ENCODE measurements at regions not wholly inside any gene's neighbourhood (a gene's known extent, or its start where the extent isn't known, plus 50 kb on each side); places are given as distances from the start of the nearest gene placed in this dataset.

GRCh38 chr4:189414021-189414420 is 526.7 kb upstream of the FRG1 start:
- no peak overlapping the region for H3K9ac ChIP-seq (ENCODE audit: insufficient read depth, low read length)
- H3K9me3 ChIP-seq (ENCODE audit: control insufficient read depth, insufficient read depth, low read depth, low read length), result no peaks in the 10 kb centered on the region
- no peak overlapping the region for H3K4me2 ChIP-seq (ENCODE audit: extremely low read depth, insufficient read depth, low read length)
- no peak for DNase-seq (ENCODE audit: low read depth in 2 of 2)
- no peaks in the 10 kb centered on the region for H4K20me1 ChIP-seq (ENCODE audit: control insufficient read depth, extremely low read depth, insufficient read depth, low read length)
- TF ChIP-seq CTCF (conservative IDR thresholded peaks at IDR 0.05 in 1 of 2, IDR thresholded peaks at IDR 0.05 in 1 of 2; ENCODE audit: low read depth in 1 of 2, low read length in 2 of 2) (no peak), EZH2 (IDR thresholded peaks at IDR 0.05; ENCODE audit: low read length, missing control alignments) (no peak)
- H3K27ac ChIP-seq (ENCODE audit: insufficient read depth, low read length), result no peak overlapping the region
- no peaks in the 10 kb centered on the region for H3K4me1 ChIP-seq (ENCODE audit: control insufficient read depth, extremely low read depth, insufficient read depth, low read length)
- H3K4me3 ChIP-seq (replicated peaks in 1 of 4; ENCODE audit: control extremely low read depth in 1 of 4, insufficient read depth in 1 of 4, low read depth in 3 of 4, low read length in 4 of 4), result no peak overlapping the region
- H2AFZ ChIP-seq (ENCODE audit: low read length), result no peak overlapping the region
- no peaks in the 10 kb centered on the region for H3K79me2 ChIP-seq (ENCODE audit: control insufficient read depth, insufficient read depth, low read length)
- H3K36me3 ChIP-seq (ENCODE audit: control insufficient read depth, insufficient read depth, low read length), result no peaks in the 10 kb centered on the region
- H3K27me3 ChIP-seq (ENCODE audit: control insufficient read depth, insufficient read depth, low read length), result no peaks in the 10 kb centered on the region

DNA sequence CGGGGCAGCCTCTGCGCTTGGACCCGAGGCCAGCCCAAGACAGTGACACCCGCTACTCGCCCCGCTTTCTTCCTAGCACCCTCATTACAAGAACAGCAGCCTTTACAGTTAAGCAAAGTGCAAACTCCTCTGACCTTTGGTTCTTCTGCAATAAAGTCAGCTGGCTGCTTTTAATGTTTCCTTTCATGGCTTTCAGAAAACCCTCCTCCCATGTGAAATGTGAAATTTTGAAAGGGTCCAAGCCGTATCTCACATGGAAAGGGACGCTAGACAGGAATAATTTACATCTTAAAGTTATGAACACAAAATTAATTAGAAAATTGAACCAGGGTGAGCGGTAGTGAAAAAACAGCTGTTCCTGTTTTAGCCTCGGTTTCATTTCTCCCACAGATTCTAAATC is 520.1 kb upstream of the FRG1 start:
- no peaks in the 10 kb centered on the region for H3K79me2 ChIP-seq (ENCODE audit: control insufficient read depth, insufficient read depth, low read length)
- no peak overlapping the region for H3K4me3 ChIP-seq (replicated peaks in 1 of 4; ENCODE audit: control extremely low read depth in 1 of 4, insufficient read depth in 1 of 4, low read depth in 3 of 4, low read length in 4 of 4)
- H2AFZ ChIP-seq (ENCODE audit: low read length), result no peak overlapping the region
- H3K36me3 ChIP-seq (ENCODE audit: control insufficient read depth, insufficient read depth, low read length), result no peaks in the 10 kb centered on the region
- no peak overlapping the region for H3K9ac ChIP-seq (ENCODE audit: insufficient read depth, low read length)
- no peaks in the 10 kb centered on the region for H3K4me1 ChIP-seq (ENCODE audit: control insufficient read depth, extremely low read depth, insufficient read depth, low read length)
- H3K27ac ChIP-seq (ENCODE audit: insufficient read depth, low read length), result no peak overlapping the region
- H4K20me1 ChIP-seq (ENCODE audit: control insufficient read depth, extremely low read depth, insufficient read depth, low read length), result no peaks in the 10 kb centered on the region
- no peaks in the 10 kb centered on the region for H3K9me3 ChIP-seq (ENCODE audit: control insufficient read depth, insufficient read depth, low read depth, low read length)
- no peaks in the 10 kb centered on the region for H3K27me3 ChIP-seq (ENCODE audit: control insufficient read depth, insufficient read depth, low read length)
- DNase-seq (ENCODE audit: low read depth in 2 of 2), result no peak
- H3K4me2 ChIP-seq (ENCODE audit: extremely low read depth, insufficient read depth, low read length), result no peak overlapping the region
- TF ChIP-seq CTCF (conservative IDR thresholded peaks at IDR 0.05 in 1 of 2, IDR thresholded peaks at IDR 0.05 in 1 of 2; ENCODE audit: low read depth in 1 of 2, low read length in 2 of 2), result no peak
- TF ChIP-seq EZH2 (IDR thresholded peaks at IDR 0.05; ENCODE audit: low read length, missing control alignments), result no peak

DNA sequence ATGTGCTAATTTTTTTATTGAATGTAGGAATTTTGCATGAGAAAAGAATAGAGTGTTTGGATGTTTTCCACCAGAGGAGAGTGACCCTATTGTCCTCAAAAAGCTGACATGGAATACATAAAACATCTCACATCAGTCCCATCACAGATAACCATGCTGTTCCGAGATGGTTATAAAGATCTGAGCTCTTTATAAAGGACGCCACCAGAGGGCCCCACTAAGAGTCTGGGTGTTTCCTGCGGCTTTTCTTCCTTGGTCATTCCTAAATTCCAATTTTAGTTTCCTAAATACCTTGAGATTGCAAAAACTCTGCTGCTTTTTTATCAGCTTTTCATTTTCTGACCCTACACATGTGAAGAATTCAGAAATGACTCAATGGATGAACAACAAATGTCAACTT is 504.5 kb upstream of the FRG1 start:
- H3K9ac ChIP-seq (ENCODE audit: insufficient read depth, low read length), result no peak overlapping the region
- H3K4me2 ChIP-seq (ENCODE audit: extremely low read depth, insufficient read depth, low read length), result no peak overlapping the region
- TF ChIP-seq EZH2 (IDR thresholded peaks at IDR 0.05; ENCODE audit: low read length, missing control alignments), result no peak
- TF ChIP-seq CTCF (conservative IDR thresholded peaks at IDR 0.05 in 1 of 2, IDR thresholded peaks at IDR 0.05 in 1 of 2; ENCODE audit: low read depth in 1 of 2, low read length in 2 of 2), result no peak
- no peak overlapping the region for H3K27ac ChIP-seq (ENCODE audit: insufficient read depth, low read length)
- H3K4me3 ChIP-seq (replicated peaks in 1 of 4; ENCODE audit: control extremely low read depth in 1 of 4, insufficient read depth in 1 of 4, low read depth in 3 of 4, low read length in 4 of 4), result no peak overlapping the region
- no peaks in the 10 kb centered on the region for H3K36me3 ChIP-seq (ENCODE audit: control insufficient read depth, insufficient read depth, low read length)
- no peaks in the 10 kb centered on the region for H4K20me1 ChIP-seq (ENCODE audit: control insufficient read depth, extremely low read depth, insufficient read depth, low read length)
- H3K9me3 ChIP-seq (ENCODE audit: control insufficient read depth, insufficient read depth, low read depth, low read length), result no peaks in the 10 kb centered on the region
- no peak for DNase-seq (ENCODE audit: low read depth in 2 of 2)
- H3K79me2 ChIP-seq (ENCODE audit: control insufficient read depth, insufficient read depth, low read length), result no peaks in the 10 kb centered on the region
- no peaks in the 10 kb centered on the region for H3K27me3 ChIP-seq (ENCODE audit: control insufficient read depth, insufficient read depth, low read length)
- H2AFZ ChIP-seq (ENCODE audit: low read length), result no peak overlapping the region
- no peaks in the 10 kb centered on the region for H3K4me1 ChIP-seq (ENCODE audit: control insufficient read depth, extremely low read depth, insufficient read depth, low read length)

Measured in fibroblast of lung (primary cell).